ENCODE measurements at regions not wholly inside any gene's neighbourhood (a gene's known extent, or its start where the extent isn't known, plus 50 kb on each side); places are given as distances from the start of the nearest gene placed in this dataset.

GRCh38 chr5:4124221-4124970, 528.8 kb downstream of the IRX1 start:
- TF ChIP-seq CTCF (IDR thresholded peaks at IDR 0.05), result no peak
- no peak for TF ChIP-seq POLR2A (IDR thresholded peaks at IDR 0.05)

Measured in ovary (tissue), 3 donors.